ENCODE measurements at regions not wholly inside any gene's neighbourhood (a gene's known extent, or its start where the extent isn't known, plus 50 kb on each side); places are given as distances from the start of the nearest gene placed in this dataset.

DNA sequence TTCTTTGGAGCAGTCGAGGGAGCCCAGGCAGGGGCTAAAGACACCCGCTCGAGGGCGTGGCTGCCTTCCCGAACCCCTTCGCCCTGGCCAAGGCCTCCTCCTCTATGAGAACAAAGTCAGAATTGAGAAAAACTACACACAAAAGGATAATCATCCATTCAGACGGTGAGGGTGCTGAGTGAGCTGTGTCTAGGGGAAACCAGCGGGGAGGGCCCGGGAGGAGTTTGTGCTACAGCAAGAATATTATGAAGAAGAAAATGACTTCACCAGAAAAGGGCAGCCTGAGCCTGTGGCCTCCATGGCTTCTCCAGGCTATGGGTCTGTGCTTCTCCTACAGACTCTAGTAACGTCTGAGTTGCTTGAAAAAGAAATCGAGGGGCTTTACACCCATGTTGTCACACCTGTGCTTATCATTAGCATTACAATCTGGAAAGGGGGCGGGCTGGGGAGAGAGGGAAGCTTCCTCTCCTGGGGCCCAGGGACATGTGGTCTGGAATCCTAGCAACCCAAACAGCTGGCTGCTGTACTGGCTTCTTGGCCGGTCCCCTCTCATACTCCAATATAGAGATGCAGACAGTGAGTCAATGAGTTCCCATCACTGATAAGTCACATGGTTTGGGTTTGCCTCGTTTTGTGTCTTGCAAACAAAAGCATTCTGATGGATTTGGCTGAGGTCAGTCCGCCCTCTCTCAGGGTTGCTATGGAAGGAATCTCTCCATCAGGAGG, 52.0 kb upstream of the ARL4C start:
- H3K9me3 ChIP-seq = no peaks in the 10 kb centered on the region
- CTCF ChIA-PET = interaction anchor here (1.0 to 8.3 kb wide), 11 partner anchors 8 to 1045 kb away, joined by 3 to 163 read pairs (median 8); no protein-coding TSS in a partner anchor
- H3K4me1 ChIP-seq = peaks cover 9% of the 10 kb centered on the region
- WGBS (ENCODE audit: missing lambda C conversion rate) = 74% methylated on average over 15 of the region's 15 CpGs
- peak overlapping the region in 1 of 2 experiments; percentile 63; a peak in 3 of 6 replicates for H3K27ac ChIP-seq
- no peak overlapping the region for H3K4me2 ChIP-seq
- FAIRE-seq (no peak), DNase-seq (ENCODE audit: low read depth in 1 of 2, low spot score in 1 of 2) (peak in 1 of 2 experiments; percentile 18), ATAC-seq (no peak)
- H3K4me3 ChIP-seq = no peak overlapping the region
- TF ChIP-seq CBX2 (IDR thresholded peaks at IDR 0.05; ENCODE audit: borderline replicate concordance, low read depth) (no peak), TP53 (CRISPR knock-in tag; IDR thresholded peaks at IDR 0.05) (no peak), ZFP36 (IDR thresholded peaks at IDR 0.05; ENCODE audit: borderline replicate concordance, partially characterized antibody) (no peak), ESRRA (IDR thresholded peaks at IDR 0.05; ENCODE audit: borderline replicate concordance, low read length) (no peak), HOXA7 (CRISPR knock-in tag; IDR thresholded peaks at IDR 0.05) (no peak), E2F6 (IDR thresholded peaks at IDR 0.05; ENCODE audit: borderline replicate concordance, low read depth) (no peak), HMGXB4 (CRISPR knock-in tag; IDR thresholded peaks at IDR 0.05; ENCODE audit: borderline replicate concordance) (no peak), ZSCAN20 (CRISPR knock-in tag; IDR thresholded peaks at IDR 0.05) (no peak), CBX8 (IDR thresholded peaks at IDR 0.05) (no peak), CHD2 (IDR thresholded peaks at IDR 0.05; ENCODE audit: low read length, partially characterized antibody) (no peak), MAZ (IDR thresholded peaks at IDR 0.05; ENCODE audit: borderline replicate concordance, low read depth, low read length) (no peak)
- POLR2A ChIA-PET = no interaction called here

- peak overlapping the region in 1 of 2 experiments; percentile 58; a peak in 2 of 6 replicates for H3K27ac ChIP-seq
- DNase-seq (ENCODE audit: low read depth in 1 of 2, low spot score in 1 of 2) = no peak
- no peak for FAIRE-seq
- H3K4me3 ChIP-seq = no peak overlapping the region
- POLR2A ChIA-PET = no interaction called here
- H3K4me2 ChIP-seq = no peak overlapping the region
- TF ChIP-seq KDM1A (IDR thresholded peaks at IDR 0.05; ENCODE audit: low read depth) (no peak), ESRRA (IDR thresholded peaks at IDR 0.05; ENCODE audit: borderline replicate concordance, low read length) (no peak), JUNB (IDR thresholded peaks at IDR 0.05) (no peak), CHD2 (IDR thresholded peaks at IDR 0.05; ENCODE audit: low read length, partially characterized antibody) (no peak), MAFK (IDR thresholded peaks at IDR 0.05; ENCODE audit: partially characterized antibody) (no peak), CBX2 (IDR thresholded peaks at IDR 0.05; ENCODE audit: borderline replicate concordance, low read depth) (no peak), ZNF302 (CRISPR knock-in tag; IDR thresholded peaks at IDR 0.05) (no peak), PHF8 (IDR thresholded peaks at IDR 0.05; ENCODE audit: borderline replicate concordance, low read depth) (no peak), REST (IDR thresholded peaks at IDR 0.05) (no peak), NR3C1 (IDR thresholded peaks at IDR 0.05) (no peak), TP53 (CRISPR knock-in tag; IDR thresholded peaks at IDR 0.05) (no peak), GATA3 (IDR thresholded peaks at IDR 0.05; ENCODE audit: borderline replicate concordance) (no peak)
- TF ChIP-seq, protein P1, sequence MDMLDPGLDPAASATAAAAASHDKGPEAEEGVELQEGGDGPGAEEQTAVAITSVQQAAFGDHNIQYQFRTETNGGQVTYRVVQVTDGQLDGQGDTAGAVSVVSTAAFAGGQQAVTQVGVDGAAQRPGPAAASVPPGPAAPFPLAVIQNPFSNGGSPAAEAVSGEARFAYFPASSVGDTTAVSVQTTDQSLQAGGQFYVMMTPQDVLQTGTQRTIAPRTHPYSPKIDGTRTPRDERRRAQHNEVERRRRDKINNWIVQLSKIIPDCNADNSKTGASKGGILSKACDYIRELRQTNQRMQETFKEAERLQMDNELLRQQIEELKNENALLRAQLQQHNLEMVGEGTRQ (IDR thresholded peaks at IDR 0.05) = no peak
- no peak for ATAC-seq
- H3K9me3 ChIP-seq = no peaks in the 10 kb centered on the region
- CTCF ChIA-PET = interaction anchor here (0.6 to 8.3 kb wide), 13 partner anchors 8 to 689 kb away, joined by 3 to 163 read pairs (median 6); no protein-coding TSS in a partner anchor
- WGBS (ENCODE audit: missing lambda C conversion rate) = 94% methylated on average over 3 of the region's 3 CpGs
- peaks cover 9% of the 10 kb centered on the region for H3K4me1 ChIP-seq
Observed at GRCh38 chr2:234546770-234547169, 49.9 kb upstream of the ARL4C start.
